Caco-2 (cell line): ENCODE measurements at regions not wholly inside any gene's neighbourhood (a gene's known extent, or its start where the extent isn't known, plus 50 kb on each side); places are given as distances from the start of the nearest gene placed in this dataset.

Experiments used
- BruUV-seq: library from RNA; stranded (reverse); fragments of 400-500 nt; replicated peaks from 2 replicates; lab custom pipeline; 2021; lab: Mats Ljungman, UMichigan
- CTCF ChIA-PET: fragments of 300-600 bp; sonication (Branson Sonifier 250); formaldehyde crosslinking; loops from one replicate; lab custom pipeline; 2022; ENCODE audit warnings: antibody characterized with exemption; lab: Charles Lee
- POLR2A ChIA-PET: fragments of 300-600 bp; sonication (Branson Sonifier 250); formaldehyde crosslinking; loops from one replicate; lab custom pipeline; 2022; ENCODE audit warnings: antibody characterized with exemption; lab: Charles Lee
- DNase-seq, 2 experiments: peaks; one replicate each; pipeline versions ENCODE4 v3.0.0 to v3.0.0-alpha.2; 2020 to 2022
- H3K27me3 ChIP-seq: replicated peaks from 2 replicates; pipeline ENCODE4 v1.6.0; 2011; ENCODE audit warnings: low read length; ENCODE audit not compliant: control insufficient read depth, insufficient read depth
- H3K36me3 ChIP-seq: 2 replicates; pipeline ENCODE4 v1.5.1; 2011; ENCODE audit warnings: low read length; ENCODE audit not compliant: control insufficient read depth, insufficient read depth
- H3K4me1 ChIP-seq: fragments of 250-450 bp; sonication (Bioruptor Pico); 2 replicates; pipeline ENCODE4 v1.5.1; 2020; ENCODE audit warnings: mild to moderate bottlenecking
- H3K4me3 ChIP-seq: 2 replicates; pipeline ENCODE4 v1.5.1; 2011; ENCODE audit warnings: low read depth, mild to moderate bottlenecking, control low read depth, low read length
- H3K9me3 ChIP-seq: fragments of 250-450 bp; sonication (Bioruptor Pico); 2 replicates; pipeline ENCODE4 v1.5.1; 2020; ENCODE audit warnings: mild to moderate bottlenecking, moderate library complexity
- H3K27ac Mint-ChIP-seq: one replicate; pipeline ENCODE4 v1.8.0; 2022; ENCODE audit warnings: mixed read lengths; ENCODE audit not compliant: unreplicated experiment
- H3K27me3 Mint-ChIP-seq: one replicate; pipeline ENCODE4 v1.8.0; 2022; ENCODE audit warnings: mixed read lengths; ENCODE audit not compliant: insufficient read depth, unreplicated experiment
- H3K36me3 Mint-ChIP-seq: one replicate; pipeline ENCODE4 v1.8.0; 2022; ENCODE audit warnings: mild to moderate bottlenecking, mixed read lengths; ENCODE audit not compliant: insufficient read depth, unreplicated experiment
- H3K4me1 Mint-ChIP-seq: one replicate; pipeline ENCODE4 v1.8.0; 2022; ENCODE audit warnings: low read depth, mixed read lengths; ENCODE audit not compliant: unreplicated experiment
- H3K4me3 Mint-ChIP-seq: one replicate; pipeline ENCODE4 v1.8.0; 2022; ENCODE audit warnings: mild to moderate bottlenecking, moderate library complexity, mixed read lengths; ENCODE audit not compliant: unreplicated experiment
- H3K9me3 Mint-ChIP-seq: one replicate; pipeline ENCODE4 v1.8.0; 2022; ENCODE audit warnings: mixed read lengths; ENCODE audit not compliant: unreplicated experiment
- intact Hi-C: fragments of 100-400 bp; cut with micrococcal nuclease; formaldehyde crosslinking; loops from one replicate; pipeline ENCODE4 v1.10.0; 2022; ENCODE audit not compliant: unreplicated experiment
- TF ChIP-seq, protein P1 (sequence below), 2 experiments: fragments of 200-600 bp in 1 of 2; IDR thresholded peaks; 1 replicate in 1 of 2; 2 replicates in 1 of 2; pipeline versions ENCODE4 v1.5.1 to v1.8.0; 2011 to 2022; ENCODE audit warnings: antibody characterized with exemption in 1 of 2, control low read depth in 1 of 2, inconsistent platforms in 1 of 2, low read depth in 1 of 2, low read length in 1 of 2, mild to moderate bottlenecking in 1 of 2, moderate library complexity in 1 of 2; ENCODE audit not compliant: insufficient read depth in 1 of 2, severe bottlenecking in 1 of 2, unreplicated experiment in 1 of 2

GRCh38 chr9:126151686-126152134 lies 174.9 kb upstream of the MVB12B start:
- H3K4me1 Mint-ChIP-seq, result peaks cover 15% of the 10 kb centered on the region
- no peaks in the 10 kb centered on the region for H3K9me3 Mint-ChIP-seq
- Histone ChIP-seq H3K9me3 (no peaks in the 10 kb centered on the region), H3K4me3 (no peak overlapping the region), H3K4me1 (peaks cover 12% of the 10 kb centered on the region), H3K36me3 (no peaks in the 10 kb centered on the region), H3K27me3 (no peaks in the 10 kb centered on the region)
- POLR2A ChIA-PET, result no interaction called here
- H3K27ac Mint-ChIP-seq, result no peak overlapping the region
- no peaks in the 10 kb centered on the region for H3K27me3 Mint-ChIP-seq
- intact Hi-C loops, result no loop called here
- peaks cover 7% of the 10 kb centered on the region for H3K36me3 Mint-ChIP-seq
- no TSS peak for BruUV-seq
- no peak for DNase-seq
- TF ChIP-seq, protein P1, sequence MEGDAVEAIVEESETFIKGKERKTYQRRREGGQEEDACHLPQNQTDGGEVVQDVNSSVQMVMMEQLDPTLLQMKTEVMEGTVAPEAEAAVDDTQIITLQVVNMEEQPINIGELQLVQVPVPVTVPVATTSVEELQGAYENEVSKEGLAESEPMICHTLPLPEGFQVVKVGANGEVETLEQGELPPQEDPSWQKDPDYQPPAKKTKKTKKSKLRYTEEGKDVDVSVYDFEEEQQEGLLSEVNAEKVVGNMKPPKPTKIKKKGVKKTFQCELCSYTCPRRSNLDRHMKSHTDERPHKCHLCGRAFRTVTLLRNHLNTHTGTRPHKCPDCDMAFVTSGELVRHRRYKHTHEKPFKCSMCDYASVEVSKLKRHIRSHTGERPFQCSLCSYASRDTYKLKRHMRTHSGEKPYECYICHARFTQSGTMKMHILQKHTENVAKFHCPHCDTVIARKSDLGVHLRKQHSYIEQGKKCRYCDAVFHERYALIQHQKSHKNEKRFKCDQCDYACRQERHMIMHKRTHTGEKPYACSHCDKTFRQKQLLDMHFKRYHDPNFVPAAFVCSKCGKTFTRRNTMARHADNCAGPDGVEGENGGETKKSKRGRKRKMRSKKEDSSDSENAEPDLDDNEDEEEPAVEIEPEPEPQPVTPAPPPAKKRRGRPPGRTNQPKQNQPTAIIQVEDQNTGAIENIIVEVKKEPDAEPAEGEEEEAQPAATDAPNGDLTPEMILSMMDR (IDR thresholded peaks at IDR 0.05; ENCODE audit: insufficient read depth in 1 of 2, low read depth in 1 of 2, low read length in 1 of 2, severe bottlenecking in 1 of 2, unreplicated experiment in 1 of 2), result no peak
- no peak overlapping the region for H3K4me3 Mint-ChIP-seq
- CTCF ChIA-PET, result no interaction called here

DNA sequence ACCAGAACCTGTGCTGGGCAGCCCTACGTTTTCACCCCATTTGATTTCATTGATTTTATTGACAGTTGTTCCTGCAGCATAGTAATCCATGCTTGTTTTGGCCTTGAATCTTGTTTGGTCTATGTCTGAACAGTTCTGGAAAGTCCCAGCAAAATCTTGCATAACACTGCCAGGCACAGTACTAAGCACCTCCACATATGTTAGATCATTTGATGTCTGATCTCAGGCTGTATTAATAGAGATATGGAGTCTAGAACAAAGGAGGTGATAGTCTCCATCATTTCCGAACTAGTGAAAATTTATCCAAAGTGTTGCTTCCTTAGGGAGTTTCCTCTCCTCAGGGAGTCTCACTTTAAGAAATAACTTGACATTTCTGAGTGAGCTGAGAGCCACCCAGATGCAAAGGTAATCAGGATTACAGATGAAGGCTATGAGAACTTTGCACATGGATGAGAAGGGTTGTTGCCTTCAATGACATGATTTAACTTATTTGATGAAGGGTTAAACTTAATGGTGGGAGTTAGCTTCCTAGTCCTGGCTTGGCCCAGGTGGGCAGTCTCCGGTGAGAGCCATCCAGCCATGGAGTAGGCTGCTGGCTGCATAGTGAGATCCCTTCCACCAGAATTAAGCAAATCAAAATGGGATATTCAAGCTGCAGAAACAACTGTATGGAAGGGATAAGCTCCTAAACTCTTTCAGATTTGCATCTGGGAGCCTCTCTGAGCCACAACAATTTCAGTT lies 173.8 kb upstream of the MVB12B start:
- no peak for DNase-seq
- intact Hi-C loops, result no loop called here
- H3K27me3 Mint-ChIP-seq, result no peaks in the 10 kb centered on the region

GRCh38 chr9:126153382-126153781 lies 173.2 kb upstream of the MVB12B start:
- Histone ChIP-seq H3K9me3 (no peaks in the 10 kb centered on the region), H3K4me3 (no peak overlapping the region), H3K36me3 (no peaks in the 10 kb centered on the region), H3K27me3 (no peaks in the 10 kb centered on the region), H3K4me1 (no peaks in the 10 kb centered on the region)
- H3K4me1 Mint-ChIP-seq, result peaks cover under 1% of the 10 kb centered on the region
- H3K9me3 Mint-ChIP-seq, result no peaks in the 10 kb centered on the region
- TF ChIP-seq, protein P1 (IDR thresholded peaks at IDR 0.05; ENCODE audit: insufficient read depth in 1 of 2, low read depth in 1 of 2, low read length in 1 of 2, severe bottlenecking in 1 of 2, unreplicated experiment in 1 of 2), result no peak
- H3K36me3 Mint-ChIP-seq, result no peaks in the 10 kb centered on the region
- no peak overlapping the region for H3K27ac Mint-ChIP-seq
- CTCF ChIA-PET, result no interaction called here
- no peak overlapping the region for H3K4me3 Mint-ChIP-seq
- DNase-seq, result no peak
- BruUV-seq, result no TSS peak
- POLR2A ChIA-PET, result no interaction called here
- H3K27me3 Mint-ChIP-seq, result no peaks in the 10 kb centered on the region
- intact Hi-C loops, result no loop called here

More for the DNA sequence above, 173.8 kb upstream of the MVB12B start:
- H3K4me3 ChIP-seq, result no peak overlapping the region
- CTCF ChIA-PET, result no interaction called here
- no peak overlapping the region for H3K27ac Mint-ChIP-seq
- no peaks in the 10 kb centered on the region for H3K27me3 ChIP-seq
- H3K36me3 ChIP-seq, result no peaks in the 10 kb centered on the region
- no peaks in the 10 kb centered on the region for H3K9me3 ChIP-seq
- POLR2A ChIA-PET, result no interaction called here
- H3K36me3 Mint-ChIP-seq, result peaks cover 5% of the 10 kb centered on the region
- no peaks in the 10 kb centered on the region for H3K9me3 Mint-ChIP-seq
- BruUV-seq, result no TSS peak
- TF ChIP-seq, protein P1 (IDR thresholded peaks at IDR 0.05; ENCODE audit: insufficient read depth in 1 of 2, low read depth in 1 of 2, low read length in 1 of 2, severe bottlenecking in 1 of 2, unreplicated experiment in 1 of 2), result no peak
- peaks cover 6% of the 10 kb centered on the region for H3K4me1 Mint-ChIP-seq
- peaks cover 3% of the 10 kb centered on the region for H3K4me1 ChIP-seq
- H3K4me3 Mint-ChIP-seq, result no peak overlapping the region
